ENCODE measurements at regions not wholly inside any gene's neighbourhood (a gene's known extent, or its start where the extent isn't known, plus 50 kb on each side); places are given as distances from the start of the nearest gene placed in this dataset.
A peak's percentile ranks its signal among the peaks of the same experiment; 100 is the strongest.

GRCh38 chr7:142595816-142596516 is 153.3 kb upstream of the PRSS1 start:
- Histone ChIP-seq H3K23ac (ENCODE audit: low read depth, low read length) (no peak overlapping the region), H3K14ac (replicated peaks; ENCODE audit: low read depth, low read length) (no peak overlapping the region), H2BK15ac (ENCODE audit: low read depth, low read length) (no peak overlapping the region), H4K91ac (ENCODE audit: insufficient read depth, low read depth, low read length) (no peak overlapping the region), H3K27me3 (ENCODE audit: control insufficient read depth, insufficient read depth, low read length) (peaks cover 8% of the 10 kb centered on the region), H2AK5ac (ENCODE audit: low read depth, low read length) (no peak overlapping the region), H3K9me1 (ENCODE audit: insufficient read depth, low read length) (no peaks in the 10 kb centered on the region), H3K4me3 (ENCODE audit: insufficient read depth, low read depth, low read length) (no peak overlapping the region), H3K4ac (ENCODE audit: low read depth, low read length) (no peak overlapping the region), H3K18ac (ENCODE audit: low read depth, low read length) (no peak overlapping the region), H2BK5ac (ENCODE audit: low read depth, low read length, poor library complexity, severe bottlenecking) (no peak overlapping the region), H3K4me2 (ENCODE audit: low read depth, low read length) (no peak overlapping the region), H4K5ac (ENCODE audit: low read depth, low read length) (no peak overlapping the region), H3K79me1 (ENCODE audit: low read depth in 1 of 2, low read length in 2 of 2) (no peaks in the 10 kb centered on the region), H2AFZ (replicated peaks; ENCODE audit: low read length, poor library complexity) (peak overlapping the region; percentile 12), H3K9me3 (ENCODE audit: control insufficient read depth, insufficient read depth, low read length) (no peaks in the 10 kb centered on the region), H3K4me1 (ENCODE audit: control insufficient read depth, insufficient read depth, low read length) (no peaks in the 10 kb centered on the region), H3K27ac (ENCODE audit: insufficient read depth, low read length) (no peak overlapping the region), H3K9ac (ENCODE audit: low read depth, low read length) (no peak overlapping the region), H4K20me1 (ENCODE audit: insufficient read depth, low read length) (no peaks in the 10 kb centered on the region), H2BK120ac (ENCODE audit: low read depth, low read length) (no peak overlapping the region), H2AK9ac (replicated peaks; ENCODE audit: low read depth, low read length, poor library complexity) (no peak overlapping the region), H3K36me3 (ENCODE audit: control insufficient read depth, insufficient read depth, low read length) (no peaks in the 10 kb centered on the region), H4K8ac (ENCODE audit: low read depth in 2 of 2, low read length in 2 of 2) (no peak overlapping the region), H3K56ac (ENCODE audit: extremely low read depth, insufficient read depth, low read length) (no peak overlapping the region; the same call in 1 of the 2 replicates), H2BK20ac (ENCODE audit: low read depth, low read length) (no peak overlapping the region)
- no TSS peak for BruUV-seq (replicated peaks)
- WGBS, 2 experiments (ENCODE audit: extremely low coverage in 2 of 2, insufficient read length in 1 of 2): no CpG with 5 or more reads among the region's 4 CpGs
- dilution Hi-C loops (cut with HindIII; ENCODE audit: low sequenced_read_pairs, unreplicated experiment): no loop called here
- CTCF ChIA-PET: no interaction called here
- DNase-seq (no peak), ATAC-seq (ENCODE audit: low read depth) (no peak)
- POLR2A ChIA-PET (ENCODE audit: unreplicated experiment): no interaction called here
- no peak for TF ChIP-seq RFX5 (IDR thresholded peaks at IDR 0.05; ENCODE audit: low read depth, low read length)
- no peak for TF ChIP-seq USF2 (IDR thresholded peaks at IDR 0.05; ENCODE audit: low read depth, low read length)
- intact Hi-C loops (cut with micrococcal nuclease): no loop called here
- in situ Hi-C loops (cut with MboI; ENCODE audit: low sequenced_read_pairs): no loop called here
